WTC11 (cell line): ENCODE measurements at regions not wholly inside any gene's neighbourhood (a gene's known extent, or its start where the extent isn't known, plus 50 kb on each side); places are given as distances from the start of the nearest gene placed in this dataset.

Source experiments
- ATAC-seq: fragments of 200-7000 bp; cut with Tn5 transposase; 2 replicates; pipeline ENCODE4 v1.10.0; 2021; ENCODE audit warnings: mild to moderate bottlenecking, moderate library complexity
- CTCF ChIA-PET: fragments of 300-600 bp; sonication (Branson Sonifier 250); formaldehyde crosslinking; loops from one replicate; lab custom pipeline; 2021; ENCODE audit warnings: antibody characterized with exemption; lab: Charles Lee
- POLR2A ChIA-PET: fragments of 350-600 bp; sonication (Branson Sonifier 250); formaldehyde crosslinking; loops from one replicate; lab custom pipeline; 2021; ENCODE audit warnings: antibody characterized with exemption; lab: Charles Lee
- DNase-seq: peaks from one replicate; pipeline ENCODE4 v3.0.0; 2021; ENCODE audit warnings: low spot score
- H3K27ac Mint-ChIP-seq: 2 replicates; pipeline ENCODE4 v1.8.0; 2021; ENCODE audit warnings: mixed read lengths
- H3K27me3 Mint-ChIP-seq: 2 replicates; pipeline ENCODE4 v1.8.0; 2021; ENCODE audit warnings: low read depth, mild to moderate bottlenecking, moderate library complexity, mixed read lengths
- H3K36me3 Mint-ChIP-seq: 2 replicates; pipeline ENCODE4 v1.8.0; 2021; ENCODE audit warnings: mixed read lengths
- H3K4me1 Mint-ChIP-seq: 2 replicates; pipeline ENCODE4 v1.8.0; 2022; ENCODE audit warnings: mixed read lengths
- H3K4me3 Mint-ChIP-seq: 2 replicates; pipeline ENCODE4 v1.8.0; 2021; ENCODE audit warnings: mild to moderate bottlenecking, moderate library complexity, mixed read lengths
- H3K9me3 Mint-ChIP-seq: 2 replicates; pipeline ENCODE4 v1.8.0; 2021; ENCODE audit warnings: mixed read lengths
- CTCF ChIP-seq: fragments of 200-600 bp; IDR thresholded peaks from 2 replicates; pipeline ENCODE4 v1.8.0; 2022; ENCODE audit warnings: antibody characterized with exemption
- ESRRA ChIP-seq: sonication (generic); formaldehyde crosslinking; IDR thresholded peaks from 2 replicates; pipeline ENCODE4 v1.8.1; 2022; ENCODE audit warnings: mild to moderate bottlenecking, missing genetic modification reagents, borderline replicate concordance
- FOXJ3 ChIP-seq: sonication (generic); formaldehyde crosslinking; IDR thresholded peaks from 2 replicates; pipeline ENCODE4 v1.9.0; 2021; ENCODE audit warnings: missing genetic modification reagents, mild to moderate bottlenecking, borderline replicate concordance
- GRHL2 ChIP-seq: fragments of 250-450 bp; sonication (Bioruptor Pico); IDR thresholded peaks from 2 replicates; pipeline ENCODE4 v1.8.0; 2022; ENCODE audit warnings: mild to moderate bottlenecking, moderate library complexity; ENCODE audit not compliant: insufficient replicate concordance, severe bottlenecking
- GTF2I ChIP-seq: fragments of 250-450 bp; sonication (Bioruptor Pico); conservative IDR thresholded peaks from 2 replicates; pipeline ENCODE4 v1.4.0; 2021; ENCODE audit warnings: mild to moderate bottlenecking
- KAT7 ChIP-seq: sonication (generic); formaldehyde crosslinking; IDR thresholded peaks from 2 replicates; pipeline ENCODE4 v1.8.1; 2023; ENCODE audit warnings: missing genetic modification reagents, mild to moderate bottlenecking, borderline replicate concordance
- MAX ChIP-seq: sonication (generic); formaldehyde crosslinking; IDR thresholded peaks from 2 replicates; pipeline ENCODE4 v1.8.0; 2022; ENCODE audit warnings: mild to moderate bottlenecking, missing genetic modification reagents
- SMAD3 ChIP-seq: sonication (generic); formaldehyde crosslinking; IDR thresholded peaks from 2 replicates; pipeline ENCODE4 v1.8.0; 2022; ENCODE audit warnings: missing genetic modification reagents, mild to moderate bottlenecking, borderline replicate concordance
- STAT6 ChIP-seq: sonication (generic); formaldehyde crosslinking; conservative IDR thresholded peaks from 2 replicates; pipeline ENCODE4 v1.8.1; 2023; ENCODE audit warnings: mild to moderate bottlenecking, low read depth, missing genetic modification reagents, moderate library complexity
- ZNF121 ChIP-seq: sonication (generic); formaldehyde crosslinking; IDR thresholded peaks from 2 replicates; pipeline ENCODE4 v1.8.0; 2023; ENCODE audit warnings: missing genetic modification reagents
- ZNF416 ChIP-seq: fragments of 250-450 bp; sonication (Bioruptor Pico); IDR thresholded peaks from 2 replicates; pipeline ENCODE4 v1.9.0; 2021; ENCODE audit warnings: mild to moderate bottlenecking, inconsistent platforms
- ZNF512 ChIP-seq: sonication (generic); formaldehyde crosslinking; IDR thresholded peaks from 2 replicates; pipeline ENCODE4 v1.8.1; 2022; ENCODE audit warnings: missing genetic modification reagents, borderline replicate concordance
- ZNF671 ChIP-seq: fragments of 250-450 bp; sonication (Bioruptor Pico); IDR thresholded peaks from 2 replicates; pipeline ENCODE4 v1.8.0; 2021; ENCODE audit warnings: mild to moderate bottlenecking

GRCh38 chr10:36670621-36671402 is 454.6 kb upstream of the ANKRD30A start (continued):
- no peak for TF ChIP-seq GRHL2
- TF ChIP-seq ZNF512 (CRISPR knock-in tag) = no peak
- no peak for TF ChIP-seq KAT7 (CRISPR knock-in tag)
- no peak for TF ChIP-seq SMAD3 (CRISPR knock-in tag)

- H3K4me3 Mint-ChIP-seq = no peak overlapping the region
- ChIA-PET CTCF (no interaction called here), POLR2A (no interaction called here)
- no peaks in the 10 kb centered on the region for H3K9me3 Mint-ChIP-seq
- H3K27ac Mint-ChIP-seq = no peak overlapping the region
- ATAC-seq (no peak), DNase-seq (no peak)
- no peaks in the 10 kb centered on the region for H3K27me3 Mint-ChIP-seq
- no peaks in the 10 kb centered on the region for H3K4me1 Mint-ChIP-seq
- no peaks in the 10 kb centered on the region for H3K36me3 Mint-ChIP-seq
- TF ChIP-seq ZNF121 (CRISPR knock-in tag) (no peak), ESRRA (CRISPR knock-in tag) (no peak), ZNF416 (CRISPR knock-in tag) (no peak), ZNF512 (CRISPR knock-in tag) (no peak), FOXJ3 (CRISPR knock-in tag) (no peak)
Measured at GRCh38 chr10:36669615-36670352, 455.6 kb upstream of the ANKRD30A start.

GRCh38 chr10:36666451-36666850 is 458.9 kb upstream of the ANKRD30A start:
- ChIA-PET CTCF (no interaction called here), POLR2A (no interaction called here)
- Mint-ChIP-seq H3K27ac (no peak overlapping the region), H3K36me3 (no peaks in the 10 kb centered on the region), H3K9me3 (peaks cover 10% of the 10 kb centered on the region), H3K4me3 (no peak overlapping the region), H3K27me3 (no peaks in the 10 kb centered on the region), H3K4me1 (no peaks in the 10 kb centered on the region)
- TF ChIP-seq GTF2I (CRISPR knock-in tag) = no peak
- TF ChIP-seq CTCF = no peak
- TF ChIP-seq ZNF671 = no peak
- no peak for TF ChIP-seq MAX (CRISPR knock-in tag)
- no peak for TF ChIP-seq STAT6 (CRISPR knock-in tag)
- ATAC-seq = no peak
- DNase-seq = no peak
